SH-SY5Y (cell line): ENCODE measurements at regions not wholly inside any gene's neighbourhood (a gene's known extent, or its start where the extent isn't known, plus 50 kb on each side); places are given as distances from the start of the nearest gene placed in this dataset.
A peak's percentile ranks its signal among the peaks of the same experiment; 100 is the strongest.

Experiments
- GATA2 ChIP-seq: IDR thresholded peaks from 2 replicates; pipeline ENCODE4 v1.6.1; 2011; ENCODE audit warnings: mild to moderate bottlenecking, low read depth, low read length
- GATA3 ChIP-seq: IDR thresholded peaks from 2 replicates; pipeline ENCODE4 v1.6.1; 2011; ENCODE audit warnings: low read depth, mild to moderate bottlenecking, low read length, moderate library complexity

DNA sequence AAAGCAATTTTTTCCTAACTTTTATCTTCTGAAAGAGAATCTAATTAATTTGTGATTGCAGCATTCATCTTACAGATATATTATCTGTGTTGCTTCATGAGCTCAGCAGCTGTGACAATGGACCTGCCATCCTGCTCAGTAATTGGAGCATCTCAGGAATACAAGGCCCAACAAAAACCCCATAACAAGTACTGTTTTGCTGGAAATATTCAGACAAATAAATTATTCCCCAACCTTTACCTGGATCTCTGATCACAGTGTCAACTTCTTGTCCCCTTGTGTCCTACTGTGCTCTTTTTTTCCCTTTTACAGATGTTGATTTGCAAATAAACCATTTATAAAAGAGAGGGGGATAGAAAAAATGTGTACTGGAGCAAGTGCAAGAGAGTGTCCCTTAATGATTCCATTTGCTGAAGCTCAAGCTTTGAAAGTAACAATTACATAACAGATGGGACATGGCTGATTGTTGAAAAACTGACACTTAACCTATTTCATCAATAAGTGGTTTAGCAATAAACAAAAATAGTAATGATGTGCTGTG is 1063.4 kb upstream of the GHITM start:
- TF ChIP-seq GATA2 (peak; percentile 85), GATA3 (peak; percentile 4)
